Brain microvascular endothelial cell (primary cell): ENCODE measurements at regions not wholly inside any gene's neighbourhood (a gene's known extent, or its start where the extent isn't known, plus 50 kb on each side); places are given as distances from the start of the nearest gene placed in this dataset.
A peak's percentile ranks its signal among the peaks of the same experiment; 100 is the strongest.

Experiments
- DNase-seq: peaks from one replicate; pipeline ENCODE4 v3.0.0-alpha.2; 2020
- H3K27ac ChIP-seq: fragments of 250-450 bp; sonication (Bioruptor Pico); 2 replicates; pipeline ENCODE4 v1.5.1; 2020; ENCODE audit warnings: mild to moderate bottlenecking, moderate library complexity
- H3K27me3 ChIP-seq: fragments of 250-450 bp; sonication (Bioruptor Pico); replicated peaks from 2 replicates; pipeline ENCODE4 v1.5.1; 2020; ENCODE audit warnings: mild to moderate bottlenecking
- H3K36me3 ChIP-seq: fragments of 250-450 bp; sonication (Bioruptor Pico); replicated peaks from 2 replicates; pipeline ENCODE4 v1.5.1; 2020; ENCODE audit warnings: mild to moderate bottlenecking
- H3K4me3 ChIP-seq: 2 replicates; pipeline ENCODE4 v1.5.1; 2011; ENCODE audit warnings: low read depth, mild to moderate bottlenecking, control low read depth, low read length, moderate library complexity
- CTCF ChIP-seq: IDR thresholded peaks from 2 replicates; pipeline ENCODE4 v1.5.1; 2011; ENCODE audit warnings: low read depth, mild to moderate bottlenecking, moderate library complexity, low read length, control low read depth, inconsistent platforms; ENCODE audit errors: missing control alignments
- in situ Hi-C: cut with HindIII; loops from 2 replicates; pipeline ENCODE4 v1.10.0; 2017; ENCODE audit warnings: low sequenced_read_pairs, low pct_ligation_motif_present

GRCh38 chr2:182636699-182637098 is 79.4 kb upstream of the DNAJC10 start:
- Histone ChIP-seq H3K36me3 (no peaks in the 10 kb centered on the region), H3K4me3 (no peak overlapping the region), H3K27ac (no peak overlapping the region), H3K27me3 (no peaks in the 10 kb centered on the region)
- in situ Hi-C loops, result no loop called here
- no peak for TF ChIP-seq CTCF
- DNase-seq, result no peak

- no peak for TF ChIP-seq CTCF
- Histone ChIP-seq H3K27ac (no peak overlapping the region), H3K4me3 (no peak overlapping the region), H3K27me3 (no peaks in the 10 kb centered on the region), H3K36me3 (no peaks in the 10 kb centered on the region)
- in situ Hi-C loops, result no loop called here
- DNase-seq, result no peak
Measured at GRCh38 chr2:182638667-182639066, 77.4 kb upstream of the DNAJC10 start.

- no peak for DNase-seq
- no peaks in the 10 kb centered on the region for H3K27me3 ChIP-seq
- no peak overlapping the region for H3K27ac ChIP-seq
- no peak overlapping the region for H3K4me3 ChIP-seq
- no peak for TF ChIP-seq CTCF
- in situ Hi-C loops, result no loop called here
- no peaks in the 10 kb centered on the region for H3K36me3 ChIP-seq
Measured at GRCh38 chr2:182639971-182640370, 76.1 kb upstream of the DNAJC10 start.

- no peak for TF ChIP-seq CTCF
- Histone ChIP-seq H3K27me3 (no peaks in the 10 kb centered on the region), H3K27ac (no peak overlapping the region), H3K36me3 (no peaks in the 10 kb centered on the region), H3K4me3 (no peak overlapping the region)
- in situ Hi-C loops, result no loop called here
- DNase-seq, result peak; percentile 60
Measured at GRCh38 chr2:182642328-182642727, 73.7 kb upstream of the DNAJC10 start.

GRCh38 chr2:182646763-182647498 is 69.1 kb upstream of the DNAJC10 start:
- no peak for TF ChIP-seq CTCF
- Histone ChIP-seq H3K27me3 (no peaks in the 10 kb centered on the region), H3K36me3 (no peaks in the 10 kb centered on the region), H3K27ac (no peak overlapping the region), H3K4me3 (no peak overlapping the region)
- no peak for DNase-seq
- in situ Hi-C loops, result no loop called here

- TF ChIP-seq CTCF, result no peak
- Histone ChIP-seq H3K27ac (no peak overlapping the region), H3K4me3 (no peak overlapping the region), H3K27me3 (no peaks in the 10 kb centered on the region), H3K36me3 (no peaks in the 10 kb centered on the region)
- DNase-seq, result no peak
- in situ Hi-C loops, result no loop called here
Measured at GRCh38 chr2:182647499-182647787, 68.6 kb upstream of the DNAJC10 start.
